HCT116 (cell line): ENCODE measurements at regions not wholly inside any gene's neighbourhood (a gene's known extent, or its start where the extent isn't known, plus 50 kb on each side); places are given as distances from the start of the nearest gene placed in this dataset.

Experiments used
- ATAC-seq: fragments of 200-7000 bp; cut with Tn5 transposase; 2 replicates; pipeline ENCODE4 v1.9.1; 2020; ENCODE audit warnings: mild to moderate bottlenecking, moderate library complexity
- BruUV-seq: library from RNA; stranded (reverse); fragments of 400-500 nt; replicated peaks from 2 replicates; lab custom pipeline; 2021; lab: Mats Ljungman, UMichigan
- CTCF ChIA-PET: fragments of 300-600 bp; sonication (Branson Sonifier 250); formaldehyde crosslinking; loops from one replicate; lab custom pipeline; 2021; ENCODE audit warnings: antibody characterized with exemption; lab: Charles Lee
- POLR2A ChIA-PET: fragments of 300-600, 350-600 bp; sonication (Branson Sonifier 250); formaldehyde crosslinking; loops from one replicate; lab custom pipeline; 2021; ENCODE audit warnings: antibody characterized with exemption; lab: Charles Lee
- RAD21 ChIA-PET, 2 experiments: fragments of 300-600 bp; sonication (Branson Sonifier 250); formaldehyde crosslinking; loops; one replicate each; lab custom pipeline; 2023; ENCODE audit warnings: low total read pairs in 2 of 2; ENCODE audit not compliant: uncharacterized antibody in 2 of 2, unreplicated experiment in 2 of 2, low non-redundant PET in 1 of 2; lab: Charles Lee
- DNase-seq: peaks from one replicate; pipeline ENCODE4 v3.0.0-alpha.2; 2010; ENCODE audit warnings: low read depth, low spot score
- H2AFZ ChIP-seq: fragments of 200-600 bp; shearing (Covaris generic), sonication (generic); 2 replicates; pipeline ENCODE4 v1.6.1; 2017; ENCODE audit warnings: low read depth, mixed run types, mixed read lengths, antibody characterized with exemption, low read length; ENCODE audit not compliant: poor library complexity, severe bottlenecking
- H3K27ac ChIP-seq: 2 replicates; pipeline ENCODE4 v1.5.1; 2012; ENCODE audit warnings: low read depth, low read length
- H3K27me3 ChIP-seq: fragments of 200-600 bp; sonication (generic); 2 replicates; pipeline ENCODE4 v1.6.1; 2016; ENCODE audit warnings: mixed run types, low read length, mixed read lengths; ENCODE audit not compliant: insufficient read depth
- H3K36me3 ChIP-seq, 2 experiments: fragments of 200-500 bp in 1 of 2; fragments of 200-600 bp in 1 of 2; sonication (Bioruptor generic) in 1 of 2; sonication (generic) in 1 of 2; 2 replicates each; pipeline versions ENCODE4 v1.5.1 to v1.6.1; 2014 to 2016; ENCODE audit warnings: low read length in 2 of 2, inconsistent platforms in 1 of 2, mixed read lengths in 1 of 2, mixed run types in 1 of 2; ENCODE audit not compliant: insufficient read depth in 2 of 2, control insufficient read depth in 1 of 2
- H3K4me1 ChIP-seq, 2 experiments: fragments of 200-600 bp in 1 of 2; sonication (generic) in 1 of 2; 2 replicates each; pipeline versions ENCODE4 v1.5.1 to v1.6.1; 2012 to 2017; ENCODE audit warnings: low read length in 2 of 2, inconsistent platforms in 1 of 2, mild to moderate bottlenecking in 1 of 2, mixed read lengths in 1 of 2, mixed run types in 1 of 2, moderate library complexity in 1 of 2; ENCODE audit not compliant: insufficient read depth in 2 of 2, control insufficient read depth in 1 of 2
- H3K4me2 ChIP-seq: fragments of 200-600 bp; sonication (generic); 2 replicates; pipeline ENCODE4 v1.6.1; 2017; ENCODE audit warnings: mixed run types, low read length, mixed read lengths
- H3K4me3 ChIP-seq, 2 experiments: fragments of 200-600 bp in 1 of 2; sonication (generic) in 1 of 2; replicated peaks in 1 of 2; 2 replicates each; pipeline ENCODE4 v1.5.1; 2011 to 2016; ENCODE audit warnings: low read length in 2 of 2, control low read depth in 1 of 2, low read depth in 1 of 2, mild to moderate bottlenecking in 1 of 2, mixed read lengths in 1 of 2, mixed run types in 1 of 2
- H3K79me2 ChIP-seq: fragments of 200-600 bp; sonication (generic); 2 replicates; pipeline ENCODE4 v1.6.1; 2017; ENCODE audit warnings: mild to moderate bottlenecking, mixed run types, low read length, moderate library complexity, mixed read lengths; ENCODE audit not compliant: insufficient read depth
- H3K9ac ChIP-seq: fragments of 200-600 bp; sonication (generic); 2 replicates; pipeline ENCODE4 v1.6.1; 2016; ENCODE audit warnings: low read length, mixed read lengths
- H3K9me2 ChIP-seq: fragments of 200-600 bp; sonication (generic), shearing (Covaris generic); 2 replicates; pipeline ENCODE4 v1.6.1; 2017; ENCODE audit warnings: mixed run types, mild to moderate bottlenecking, moderate library complexity; ENCODE audit not compliant: insufficient read depth
- H3K9me3 ChIP-seq, 2 experiments: fragments of 200-500 bp in 1 of 2; fragments of 200-600 bp in 1 of 2; sonication (Bioruptor generic) in 1 of 2; sonication (generic) in 1 of 2; 2 replicates each; pipeline ENCODE4 v1.6.1; 2014 to 2017; ENCODE audit warnings: low read length in 2 of 2, mixed read lengths in 2 of 2, inconsistent platforms in 1 of 2, low read depth in 1 of 2, mild to moderate bottlenecking in 1 of 2, mixed run types in 1 of 2, moderate library complexity in 1 of 2; ENCODE audit not compliant: control insufficient read depth in 1 of 2, insufficient read depth in 1 of 2
- H4K20me1 ChIP-seq: fragments of 200-600 bp; sonication (generic), shearing (Covaris generic); 2 replicates; pipeline ENCODE4 v1.6.1; 2017; ENCODE audit warnings: mixed run types, mild to moderate bottlenecking, moderate library complexity; ENCODE audit not compliant: insufficient read depth
- ATF3 ChIP-seq: IDR thresholded peaks from 2 replicates; pipeline ENCODE4 v1.6.1; 2012
- CBX3 ChIP-seq: IDR thresholded peaks from 2 replicates; pipeline ENCODE4 v1.6.1; 2012; ENCODE audit warnings: low read depth
- CTCF ChIP-seq, 3 experiments: fragments of 200-600 bp in 1 of 3; sonication (generic) in 1 of 3; IDR thresholded peaks in 2 of 3; conservative IDR thresholded peaks in 1 of 3; 2 replicates each; pipeline ENCODE4 v1.5.1; 2012 to 2017; ENCODE audit warnings: low read depth in 2 of 3, low read length in 2 of 3, antibody characterized with exemption in 1 of 3, borderline replicate concordance in 1 of 3, control low read depth in 1 of 3, mild to moderate bottlenecking in 1 of 3, mixed read lengths in 1 of 3, mixed run types in 1 of 3, moderate library complexity in 1 of 3; ENCODE audit not compliant: insufficient read depth in 1 of 3
- EGR1 ChIP-seq: IDR thresholded peaks from 2 replicates; pipeline ENCODE4 v1.6.1; 2012; ENCODE audit warnings: low read depth
- EZH2 ChIP-seq: fragments of 200-600 bp; sonication (generic); IDR thresholded peaks from 2 replicates; pipeline ENCODE4 v1.6.1; 2017; ENCODE audit warnings: antibody characterized with exemption, mixed run types
- EZH2phosphoT487 ChIP-seq: fragments of 200-600 bp; IDR thresholded peaks from 2 replicates; pipeline ENCODE4 v1.6.1; 2018; ENCODE audit warnings: antibody characterized with exemption, borderline replicate concordance
- FOSL1 ChIP-seq: IDR thresholded peaks from 2 replicates; pipeline ENCODE4 v1.6.1; 2012; ENCODE audit warnings: low read depth
- MAX ChIP-seq: IDR thresholded peaks from 2 replicates; pipeline ENCODE4 v1.6.1; 2012
- POLR2A ChIP-seq: IDR thresholded peaks from 2 replicates; pipeline ENCODE4 v1.7.0; 2011; ENCODE audit warnings: borderline replicate concordance; ENCODE audit not compliant: insufficient read depth, insufficient read length; ENCODE audit errors: extremely low read depth
- POLR2AphosphoS5 ChIP-seq: IDR thresholded peaks from 2 replicates; pipeline ENCODE4 v1.6.1; 2011; ENCODE audit warnings: mild to moderate bottlenecking, low read depth, low read length, moderate library complexity
- RAD21 ChIP-seq: IDR thresholded peaks from 2 replicates; pipeline ENCODE4 v1.6.1; 2012; ENCODE audit warnings: low read depth, mild to moderate bottlenecking
- REST ChIP-seq: IDR thresholded peaks from 2 replicates; pipeline ENCODE4 v1.6.1; 2012; ENCODE audit warnings: low read depth
- SIN3A ChIP-seq: IDR thresholded peaks from 2 replicates; pipeline ENCODE4 v1.6.1; 2012; ENCODE audit warnings: low read depth
- TCF7L2 ChIP-seq: IDR thresholded peaks from 2 replicates; pipeline ENCODE4 v1.7.0; 2011; ENCODE audit warnings: borderline replicate concordance, inconsistent platforms; ENCODE audit not compliant: insufficient read depth, insufficient read length; ENCODE audit errors: extremely low read depth
- ZFX ChIP-seq: fragments of 450-650 bp; IDR thresholded peaks from 2 replicates; pipeline ENCODE4 v1.6.1; 2017
- ZNF274 ChIP-seq: fragments of 200-500 bp; sonication (Bioruptor generic); IDR thresholded peaks from 2 replicates; pipeline ENCODE4 v1.6.1; 2014; ENCODE audit warnings: mild to moderate bottlenecking, low read depth, low read length, inconsistent platforms
- intact Hi-C: fragments of 100-400 bp; cut with micrococcal nuclease; formaldehyde crosslinking; loops from 2 replicates; pipeline ENCODE4 v1.10.0; 2022

- no peak overlapping the region for H3K4me3 ChIP-seq
- H3K9me3 ChIP-seq, result no peaks in the 10 kb centered on the region
- TF ChIP-seq CBX3, result no peak
- TF ChIP-seq ZFX, result no peak
- no peak for TF ChIP-seq CTCF (IDR thresholded peaks at IDR 0.05 in 2 of 3, conservative IDR thresholded peaks at IDR 0.05 in 1 of 3; ENCODE audit: borderline replicate concordance in 1 of 3, insufficient read depth in 1 of 3, low read depth in 2 of 3, low read length in 2 of 3)
- TF ChIP-seq ATF3, result no peak
- TF ChIP-seq RAD21, result no peak
- TF ChIP-seq POLR2AphosphoS5, result no peak
- no peak for TF ChIP-seq EGR1
- TF ChIP-seq, all 23 proteins: peak for 0
- no TSS peak for BruUV-seq
- Histone ChIP-seq H3K9me2 (no peaks in the 10 kb centered on the region), H3K27ac (no peak overlapping the region), H3K36me3 (no peaks in the 10 kb centered on the region), H3K4me1 (no peaks in the 10 kb centered on the region), H4K20me1 (no peaks in the 10 kb centered on the region), H3K4me2 (no peak overlapping the region), H3K9ac (no peak overlapping the region), H3K27me3 (no peaks in the 10 kb centered on the region), H2AFZ (no peak overlapping the region), H3K79me2 (no peaks in the 10 kb centered on the region)
- ChIA-PET RAD21 (no interaction called here), POLR2A (no interaction called here), CTCF (interaction anchor here (1.0 kb wide), 1 partner anchor 12 kb away, joined by 3 read pairs; no protein-coding TSS in a partner anchor)
- DNase-seq (no peak), ATAC-seq (no peak)
- intact Hi-C loops, result no loop called here
Observed at GRCh38 chr3:18282507-18282906, 142.6 kb downstream of the SATB1 start.

- no peak for ATAC-seq
- no peak overlapping the region for H3K4me2 ChIP-seq
- no peaks in the 10 kb centered on the region for H3K36me3 ChIP-seq
- no peak overlapping the region for H3K9ac ChIP-seq
- H4K20me1 ChIP-seq, result no peaks in the 10 kb centered on the region
- no peak for DNase-seq
- H3K79me2 ChIP-seq, result no peaks in the 10 kb centered on the region
- no peaks in the 10 kb centered on the region for H3K4me1 ChIP-seq
- no peak overlapping the region for H3K27ac ChIP-seq
- POLR2A ChIA-PET, result no interaction called here
- no peak overlapping the region for H3K4me3 ChIP-seq
- H3K9me3 ChIP-seq, result no peaks in the 10 kb centered on the region
- CTCF ChIA-PET, result no interaction called here
- no TSS peak for BruUV-seq
- H3K27me3 ChIP-seq, result no peaks in the 10 kb centered on the region
- intact Hi-C loops, result no loop called here
- RAD21 ChIA-PET, result no interaction called here
- no peak overlapping the region for H2AFZ ChIP-seq
- no peaks in the 10 kb centered on the region for H3K9me2 ChIP-seq
- TF ChIP-seq CBX3 (no peak), POLR2A (no peak), REST (no peak), EZH2phosphoT487 (no peak), MAX (no peak), FOSL1 (no peak), SIN3A (no peak), POLR2AphosphoS5 (no peak), ZNF274 (no peak), EZH2 (no peak), TCF7L2 (no peak)
Observed at GRCh38 chr3:18279226-18279737, 145.9 kb downstream of the SATB1 start.
